ENCODE measurements at regions not wholly inside any gene's neighbourhood (a gene's known extent, or its start where the extent isn't known, plus 50 kb on each side); places are given as distances from the start of the nearest gene placed in this dataset.

DNA sequence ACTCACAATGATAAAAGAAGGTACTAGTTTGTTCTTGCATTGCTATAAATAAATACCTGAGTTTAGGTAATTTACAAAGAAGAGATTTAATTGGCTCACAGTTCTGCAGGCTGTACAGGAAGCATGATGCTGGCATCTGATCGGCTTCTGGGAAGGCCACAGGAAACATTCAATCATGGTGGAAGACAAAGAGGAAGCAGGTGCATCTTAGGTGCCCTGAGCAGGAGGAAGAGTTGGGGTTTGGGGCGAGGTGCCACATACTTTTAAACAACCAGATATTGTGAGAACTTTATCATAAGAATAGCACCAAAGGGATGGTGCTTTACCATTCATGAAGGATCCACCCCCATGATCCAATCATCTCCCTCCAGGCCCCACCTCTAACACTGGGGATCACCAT lies 752.6 kb upstream of the FLRT2 start:
- TF ChIP-seq MYC (IDR thresholded peaks at IDR 0.05; ENCODE audit: low read depth, low read length) = no peak
- no peak for TF ChIP-seq POLR2A (IDR thresholded peaks at IDR 0.05; ENCODE audit: extremely low read depth, insufficient read length)
- TF ChIP-seq, protein P1, sequence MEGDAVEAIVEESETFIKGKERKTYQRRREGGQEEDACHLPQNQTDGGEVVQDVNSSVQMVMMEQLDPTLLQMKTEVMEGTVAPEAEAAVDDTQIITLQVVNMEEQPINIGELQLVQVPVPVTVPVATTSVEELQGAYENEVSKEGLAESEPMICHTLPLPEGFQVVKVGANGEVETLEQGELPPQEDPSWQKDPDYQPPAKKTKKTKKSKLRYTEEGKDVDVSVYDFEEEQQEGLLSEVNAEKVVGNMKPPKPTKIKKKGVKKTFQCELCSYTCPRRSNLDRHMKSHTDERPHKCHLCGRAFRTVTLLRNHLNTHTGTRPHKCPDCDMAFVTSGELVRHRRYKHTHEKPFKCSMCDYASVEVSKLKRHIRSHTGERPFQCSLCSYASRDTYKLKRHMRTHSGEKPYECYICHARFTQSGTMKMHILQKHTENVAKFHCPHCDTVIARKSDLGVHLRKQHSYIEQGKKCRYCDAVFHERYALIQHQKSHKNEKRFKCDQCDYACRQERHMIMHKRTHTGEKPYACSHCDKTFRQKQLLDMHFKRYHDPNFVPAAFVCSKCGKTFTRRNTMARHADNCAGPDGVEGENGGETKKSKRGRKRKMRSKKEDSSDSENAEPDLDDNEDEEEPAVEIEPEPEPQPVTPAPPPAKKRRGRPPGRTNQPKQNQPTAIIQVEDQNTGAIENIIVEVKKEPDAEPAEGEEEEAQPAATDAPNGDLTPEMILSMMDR (IDR thresholded peaks at IDR 0.05; ENCODE audit: low read depth, low read length) = no peak
- TF ChIP-seq, protein P2, sequence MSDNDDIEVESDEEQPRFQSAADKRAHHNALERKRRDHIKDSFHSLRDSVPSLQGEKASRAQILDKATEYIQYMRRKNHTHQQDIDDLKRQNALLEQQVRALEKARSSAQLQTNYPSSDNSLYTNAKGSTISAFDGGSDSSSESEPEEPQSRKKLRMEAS (IDR thresholded peaks at IDR 0.05; ENCODE audit: low read depth, low read length) = no peak
- no peak for DNase-seq (ENCODE audit: low read depth)
- H3K4me3 ChIP-seq (ENCODE audit: low read depth, low read length) = no peak overlapping the region

DNA sequence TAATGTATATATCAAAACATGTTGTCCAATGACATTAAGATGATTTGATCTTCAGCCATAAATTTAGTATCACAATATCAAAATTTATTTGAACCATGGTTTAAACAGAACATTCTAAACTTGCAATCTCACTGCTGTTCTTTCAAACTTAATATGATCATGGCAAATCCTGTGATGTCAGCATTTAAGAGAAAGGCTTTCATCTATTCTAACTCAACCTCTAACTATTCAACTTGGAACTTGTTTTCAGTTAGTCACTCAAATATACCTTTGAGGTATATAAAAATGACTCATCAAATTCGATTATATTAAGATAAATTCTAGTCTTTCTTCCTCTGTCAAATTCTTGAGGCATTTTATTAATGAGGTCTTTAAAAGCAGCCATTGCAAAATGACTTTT lies 747.0 kb upstream of the FLRT2 start:
- TF ChIP-seq POLR2A (IDR thresholded peaks at IDR 0.05; ENCODE audit: extremely low read depth, insufficient read length) (no peak), MYC (IDR thresholded peaks at IDR 0.05; ENCODE audit: low read depth, low read length) (no peak)
- TF ChIP-seq, protein P1 (IDR thresholded peaks at IDR 0.05; ENCODE audit: low read depth, low read length) = no peak
- TF ChIP-seq, protein P2 (IDR thresholded peaks at IDR 0.05; ENCODE audit: low read depth, low read length) = no peak
- H3K4me3 ChIP-seq (ENCODE audit: low read depth, low read length) = no peak overlapping the region

DNA sequence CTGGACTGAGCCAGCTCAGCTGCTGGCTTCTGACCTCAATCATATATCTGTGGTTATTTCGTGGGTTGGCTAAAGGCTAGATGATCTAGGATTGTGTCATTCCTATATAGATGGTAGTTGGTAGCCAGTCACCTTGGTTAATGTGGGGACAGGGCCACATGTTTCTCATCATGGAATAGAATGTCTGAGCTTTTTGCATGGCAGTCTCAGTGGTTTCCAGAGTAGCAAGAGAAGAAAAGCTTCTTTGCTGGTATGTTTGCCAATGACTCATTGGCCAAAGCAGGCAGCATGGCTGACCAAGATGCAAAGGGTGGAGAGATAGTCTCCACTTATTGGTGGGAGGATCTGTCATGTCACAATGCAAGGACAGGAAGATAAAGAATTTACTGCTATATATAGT lies 746.4 kb upstream of the FLRT2 start:
- no peak for DNase-seq (ENCODE audit: low read depth)
- no peak overlapping the region for H3K4me3 ChIP-seq (ENCODE audit: low read depth, low read length)
- TF ChIP-seq POLR2A (IDR thresholded peaks at IDR 0.05; ENCODE audit: extremely low read depth, insufficient read length) (no peak), MYC (IDR thresholded peaks at IDR 0.05; ENCODE audit: low read depth, low read length) (no peak)
- TF ChIP-seq, protein P1 (IDR thresholded peaks at IDR 0.05; ENCODE audit: low read depth, low read length) = no peak
- TF ChIP-seq, protein P2 (IDR thresholded peaks at IDR 0.05; ENCODE audit: low read depth, low read length) = no peak

More for the DNA sequence above, 747.0 kb upstream of the FLRT2 start:
- no peak for DNase-seq (ENCODE audit: low read depth)

DNA sequence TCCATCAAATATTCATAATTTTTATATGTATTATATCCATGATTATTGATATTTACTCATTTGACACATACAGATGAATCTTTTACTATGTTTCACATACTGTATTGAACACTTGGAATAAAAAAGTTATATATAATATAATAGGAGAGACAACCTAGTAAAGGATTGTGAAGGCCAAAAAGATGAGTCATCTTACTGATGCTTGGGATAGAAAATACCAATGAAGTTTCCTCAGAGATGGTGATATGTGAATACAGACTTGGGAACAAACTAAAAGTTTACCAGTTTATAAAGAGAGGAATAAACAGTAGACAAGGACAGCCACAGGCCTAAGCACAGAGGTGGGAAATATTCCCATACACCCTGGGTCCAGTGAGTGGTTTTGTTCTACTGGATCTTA lies 743.9 kb upstream of the FLRT2 start:
- DNase-seq (ENCODE audit: low read depth) = no peak
- H3K4me3 ChIP-seq (ENCODE audit: low read depth, low read length) = no peak overlapping the region
- TF ChIP-seq POLR2A (IDR thresholded peaks at IDR 0.05; ENCODE audit: extremely low read depth, insufficient read length) (no peak), MYC (IDR thresholded peaks at IDR 0.05; ENCODE audit: low read depth, low read length) (no peak)
- TF ChIP-seq, protein P2 (IDR thresholded peaks at IDR 0.05; ENCODE audit: low read depth, low read length) = no peak
- TF ChIP-seq, protein P1 (IDR thresholded peaks at IDR 0.05; ENCODE audit: low read depth, low read length) = no peak

DNA sequence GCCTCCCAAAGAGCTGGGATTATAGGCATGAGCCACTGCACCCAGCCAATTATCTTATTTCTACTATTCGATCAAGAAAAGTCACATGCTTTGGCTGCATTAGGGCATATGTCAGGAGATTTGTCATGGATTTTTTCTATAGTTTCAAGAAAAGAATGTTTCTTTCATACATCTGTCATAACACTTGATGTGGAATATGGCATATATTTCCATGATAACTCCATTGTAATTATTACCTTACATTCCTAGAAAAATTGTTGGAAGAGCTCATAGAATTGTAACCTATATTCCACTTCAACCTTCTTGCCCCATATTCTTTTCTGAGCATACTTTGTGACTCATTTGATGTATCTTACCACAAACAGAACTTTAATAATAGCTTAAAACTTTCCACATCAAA lies 740.9 kb upstream of the FLRT2 start:
- no peak overlapping the region for H3K4me3 ChIP-seq (ENCODE audit: low read depth, low read length)
- TF ChIP-seq POLR2A (IDR thresholded peaks at IDR 0.05; ENCODE audit: extremely low read depth, insufficient read length) (no peak), MYC (IDR thresholded peaks at IDR 0.05; ENCODE audit: low read depth, low read length) (no peak)
- no peak for DNase-seq (ENCODE audit: low read depth)

DNA sequence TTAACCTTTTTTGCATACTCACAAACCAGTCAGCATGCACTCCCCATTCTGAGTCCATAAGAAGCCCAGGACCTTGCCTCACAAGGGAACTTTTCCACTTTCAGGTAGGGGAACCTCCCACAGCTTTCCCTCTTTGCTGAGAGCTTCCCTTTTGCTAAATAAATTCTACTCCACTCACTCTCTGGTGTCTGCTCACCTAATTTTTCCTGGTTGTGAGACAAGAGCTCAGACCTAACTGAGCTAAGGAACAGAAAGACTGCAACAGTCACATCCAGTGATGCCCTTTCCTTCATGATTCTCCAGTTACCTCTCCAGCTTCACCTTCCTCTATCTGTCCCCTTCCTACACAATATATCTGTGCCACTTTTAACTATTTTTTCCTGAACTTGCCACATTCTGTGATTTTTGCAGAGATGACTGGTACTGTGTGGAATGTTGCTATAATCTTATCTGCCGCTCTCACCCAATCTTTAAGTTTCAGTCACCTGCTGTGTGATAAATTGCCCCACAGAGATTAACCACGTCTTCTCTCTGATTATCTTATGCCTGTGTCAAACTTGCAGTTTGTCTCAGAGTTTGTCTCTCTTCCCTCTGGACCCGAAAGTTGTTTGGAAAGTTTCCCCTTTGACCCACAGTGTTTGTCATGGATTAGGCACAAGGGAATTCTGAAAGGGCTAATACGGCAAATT lies 737.1 kb upstream of the FLRT2 start:
- TF ChIP-seq POLR2A (IDR thresholded peaks at IDR 0.05; ENCODE audit: extremely low read depth, insufficient read length) (no peak), MYC (IDR thresholded peaks at IDR 0.05; ENCODE audit: low read depth, low read length) (no peak)
- no peak overlapping the region for H3K4me3 ChIP-seq (ENCODE audit: low read depth, low read length)
- DNase-seq (ENCODE audit: low read depth) = no peak

DNA sequence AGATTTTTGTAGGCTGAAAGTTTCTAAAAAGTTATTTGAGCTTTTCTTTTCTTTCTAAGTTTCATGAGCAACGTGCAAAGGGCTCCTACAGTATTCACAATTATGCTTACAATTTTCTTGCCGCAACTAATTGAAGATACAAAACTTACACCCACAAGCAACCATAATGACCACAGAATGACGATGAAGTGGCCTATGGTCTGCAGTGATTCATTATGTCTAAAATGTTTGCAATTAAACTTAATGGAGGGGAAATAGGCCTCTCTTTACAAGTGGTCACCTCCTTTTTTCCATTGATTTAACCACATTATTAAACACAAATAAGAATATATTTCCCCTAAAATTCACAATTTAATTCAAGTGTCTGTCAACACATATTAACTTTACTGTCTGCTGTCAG lies 732.6 kb upstream of the FLRT2 start:
- DNase-seq (ENCODE audit: low read depth) = no peak
- TF ChIP-seq, protein P1 (IDR thresholded peaks at IDR 0.05; ENCODE audit: low read depth, low read length) = no peak
- TF ChIP-seq, protein P2 (IDR thresholded peaks at IDR 0.05; ENCODE audit: low read depth, low read length) = no peak

More for the DNA sequence above, 732.6 kb upstream of the FLRT2 start:
- H3K4me3 ChIP-seq (ENCODE audit: low read depth, low read length) = no peak overlapping the region

Measured in NB4 (cell line).